ENCODE measurements at regions not wholly inside any gene's neighbourhood (a gene's known extent, or its start where the extent isn't known, plus 50 kb on each side); places are given as distances from the start of the nearest gene placed in this dataset.

- H3K27ac ChIP-seq (ENCODE audit: low read depth, low read length) = no peak overlapping the region
- no peaks in the 10 kb centered on the region for H3K36me3 ChIP-seq (ENCODE audit: control insufficient read depth in 1 of 2, insufficient read depth in 2 of 2, low read length in 2 of 2)
- H3K4me3 ChIP-seq (replicated peaks in 1 of 2; ENCODE audit: low read depth in 1 of 2, low read length in 2 of 2) = no peak overlapping the region
- no peak overlapping the region for H3K9ac ChIP-seq (ENCODE audit: low read length)
- DNase-seq (ENCODE audit: low read depth, low spot score) = no peak
- no TSS peak for BruUV-seq (replicated peaks)
- intact Hi-C loops (cut with micrococcal nuclease) = no loop called here
- H4K20me1 ChIP-seq (ENCODE audit: insufficient read depth) = no peaks in the 10 kb centered on the region
- no peaks in the 10 kb centered on the region for H3K9me2 ChIP-seq (ENCODE audit: insufficient read depth)
- TF ChIP-seq ZBTB33 (IDR thresholded peaks at IDR 0.05; ENCODE audit: extremely low read depth, insufficient replicate concordance, low read length) = no peak
- no peak for TF ChIP-seq FOSL1 (IDR thresholded peaks at IDR 0.05; ENCODE audit: low read depth)
- TF ChIP-seq CTCF (IDR thresholded peaks at IDR 0.05 in 2 of 3, conservative IDR thresholded peaks at IDR 0.05 in 1 of 3; ENCODE audit: borderline replicate concordance in 1 of 3, insufficient read depth in 1 of 3, low read depth in 2 of 3, low read length in 2 of 3) = no peak
- TF ChIP-seq REST (IDR thresholded peaks at IDR 0.05; ENCODE audit: low read depth) = no peak
- no peak for TF ChIP-seq RAD21 (IDR thresholded peaks at IDR 0.05; ENCODE audit: low read depth)
- TF ChIP-seq POLR2A (IDR thresholded peaks at IDR 0.05; ENCODE audit: borderline replicate concordance, extremely low read depth, insufficient read depth, insufficient read length) = no peak
- TF ChIP-seq ELF1 (IDR thresholded peaks at IDR 0.05; ENCODE audit: borderline replicate concordance, low read depth) = no peak
- TF ChIP-seq CBX3 (IDR thresholded peaks at IDR 0.05; ENCODE audit: low read depth) = no peak
- TF ChIP-seq EZH2 (IDR thresholded peaks at IDR 0.05) = no peak
- no peak for TF ChIP-seq ZNF274 (IDR thresholded peaks at IDR 0.05; ENCODE audit: low read depth, low read length)
- H3K9me3 ChIP-seq (ENCODE audit: control insufficient read depth in 1 of 2, insufficient read depth in 1 of 2, low read depth in 1 of 2, low read length in 2 of 2) = peaks cover 6 to 19% of the 10 kb centered on the region in 2 experiments; a peak in 2 of 4 replicates
- ATAC-seq = no peak
- RAD21 ChIA-PET (ENCODE audit: low non-redundant PET in 1 of 2, low total read pairs in 2 of 2, uncharacterized antibody in 2 of 2, unreplicated experiment in 2 of 2) = no interaction called here
- no peaks in the 10 kb centered on the region for H3K27me3 ChIP-seq (ENCODE audit: insufficient read depth, low read length)
- H2AFZ ChIP-seq (ENCODE audit: low read depth, low read length, poor library complexity, severe bottlenecking) = no peak overlapping the region
- no peak overlapping the region for H3K4me2 ChIP-seq (ENCODE audit: low read length)
- CTCF ChIA-PET = no interaction called here
- no peaks in the 10 kb centered on the region for H3K4me1 ChIP-seq (ENCODE audit: control insufficient read depth in 1 of 2, insufficient read depth in 2 of 2, low read length in 2 of 2)
- POLR2A ChIA-PET = no interaction called here
- H3K79me2 ChIP-seq (ENCODE audit: insufficient read depth, low read length) = no peaks in the 10 kb centered on the region
Measured at GRCh38 chr2:4324531-4324930, 621.2 kb downstream of the DCDC2C start.
